ENCODE measurements at regions not wholly inside any gene's neighbourhood (a gene's known extent, or its start where the extent isn't known, plus 50 kb on each side); places are given as distances from the start of the nearest gene placed in this dataset.
A peak's percentile ranks its signal among the peaks of the same experiment; 100 is the strongest.

- intact Hi-C loops (cut with DNase I) = no loop called here
- 35 to 42% methylated on average over 4 of the region's 4 CpGs for WGBS, 2 donors
- no peaks in the 10 kb centered on the region for H3K27me3 ChIP-seq
- H3K9me3 ChIP-seq = no peaks in the 10 kb centered on the region
- H3K4me3 ChIP-seq = no peak overlapping the region
- ATAC-seq (peak; percentile 47), DNase-seq (peak; percentile 30 to 54 (median 34))
- TF ChIP-seq CTCF (IDR thresholded peaks at IDR 0.05) = no peak
- no peak for TF ChIP-seq POLR2A (IDR thresholded peaks at IDR 0.05)
- H3K27ac ChIP-seq = peak overlapping the region in 1 of 4 donors; percentile 42
- no peaks in the 10 kb centered on the region for H3K36me3 ChIP-seq (replicated peaks in 1 of 2; ENCODE audit: insufficient read depth in 1 of 2, low read depth in 2 of 2)
- H3K4me1 ChIP-seq = peaks cover 29% of the 10 kb centered on the region
These were observed 197.9 kb upstream of the ZNF536 start for GRCh38 chr19:30174357-30174645.

- 77 to 79% methylated on average over 9 of the region's 9 CpGs for WGBS, 2 donors
- no peak for DNase-seq
- no peaks in the 10 kb centered on the region for H3K27me3 ChIP-seq
- H3K4me1 ChIP-seq = peaks cover 29% of the 10 kb centered on the region
- TF ChIP-seq CTCF (IDR thresholded peaks at IDR 0.05) (no peak), POLR2A (IDR thresholded peaks at IDR 0.05) (no peak)
- H3K4me3 ChIP-seq = no peak overlapping the region
- ATAC-seq = no peak
- no peak overlapping the region for H3K27ac ChIP-seq
- intact Hi-C loops (cut with DNase I) = no loop called here
- no peaks in the 10 kb centered on the region for H3K36me3 ChIP-seq (replicated peaks in 1 of 2; ENCODE audit: insufficient read depth in 1 of 2, low read depth in 2 of 2)
- H3K9me3 ChIP-seq = no peaks in the 10 kb centered on the region
These were observed 197.4 kb upstream of the ZNF536 start for GRCh38 chr19:30174791-30175190.

GRCh38 chr19:30175987-30176386, 196.2 kb upstream of the ZNF536 start:
- Histone ChIP-seq H3K4me3 (no peak overlapping the region), H3K9me3 (peaks cover 0 to 4% (median 0%) of the 10 kb centered on the region in 3 donors), H3K27ac (no peak overlapping the region), H3K4me1 (peaks cover 29% of the 10 kb centered on the region), H3K36me3 (replicated peaks in 1 of 2; ENCODE audit: insufficient read depth in 1 of 2, low read depth in 2 of 2) (no peaks in the 10 kb centered on the region), H3K27me3 (no peaks in the 10 kb centered on the region)
- no peak for ATAC-seq
- WGBS, 2 donors = 90 to 96% methylated on average over 3 of the region's 3 CpGs
- intact Hi-C loops (cut with DNase I) = no loop called here
- no peak for TF ChIP-seq CTCF (IDR thresholded peaks at IDR 0.05)
- no peak for TF ChIP-seq POLR2A (IDR thresholded peaks at IDR 0.05)
- no peak for DNase-seq

- no peak for ATAC-seq
These were observed 193.3 kb upstream of the ZNF536 start for GRCh38 chr19:30178721-30179402.

More at GRCh38 chr19:30178721-30179402, 193.3 kb upstream of the ZNF536 start:
- H3K4me1 ChIP-seq = peaks cover 10% of the 10 kb centered on the region
- no peaks in the 10 kb centered on the region for H3K27me3 ChIP-seq
- TF ChIP-seq CTCF (IDR thresholded peaks at IDR 0.05) (no peak), POLR2A (IDR thresholded peaks at IDR 0.05) (no peak)
- H3K4me3 ChIP-seq = no peak overlapping the region
- 63 to 73% methylated on average over 4 of the region's 4 CpGs for WGBS, 2 donors
- no peak for DNase-seq
- peaks cover 0 to 13% (median 0%) of the 10 kb centered on the region in 3 donors for H3K9me3 ChIP-seq
- H3K27ac ChIP-seq = no peak overlapping the region
- intact Hi-C loops (cut with DNase I) = no loop called here
- no peaks in the 10 kb centered on the region for H3K36me3 ChIP-seq (replicated peaks in 1 of 2; ENCODE audit: insufficient read depth in 1 of 2, low read depth in 2 of 2)

Measured in body of pancreas (tissue), 4 donors.